ENCODE measurements at regions not wholly inside any gene's neighbourhood (a gene's known extent, or its start where the extent isn't known, plus 50 kb on each side); places are given as distances from the start of the nearest gene placed in this dataset.

- no peaks in the 10 kb centered on the region for H3K36me3 ChIP-seq (ENCODE audit: control insufficient read depth, insufficient read depth, low read length)
- DNase-seq (ENCODE audit: low read depth, low spot score): no peak
- no peak overlapping the region for H3K27ac ChIP-seq (ENCODE audit: low read length)
- H3K4me1 ChIP-seq (ENCODE audit: control insufficient read depth, insufficient read depth, low read length): no peaks in the 10 kb centered on the region
- H3K27me3 ChIP-seq (ENCODE audit: control insufficient read depth, insufficient read depth, low read length): no peaks in the 10 kb centered on the region
- no peaks in the 10 kb centered on the region for H3K9me3 ChIP-seq (ENCODE audit: control insufficient read depth, insufficient read depth, low read length)
- H3K4me3 ChIP-seq (ENCODE audit: low read length): no peak overlapping the region
- no CpG with 5 or more reads among the region's 5 CpGs for WGBS (ENCODE audit: insufficient coverage, insufficient read length)
These were observed 854.6 kb downstream of the NTRK3 start for GRCh38 chr15:87401973-87402372.

- Histone ChIP-seq H3K27ac (ENCODE audit: low read length) (no peak overlapping the region), H3K27me3 (ENCODE audit: control insufficient read depth, insufficient read depth, low read length) (no peaks in the 10 kb centered on the region), H3K36me3 (ENCODE audit: control insufficient read depth, insufficient read depth, low read length) (no peaks in the 10 kb centered on the region), H3K4me3 (ENCODE audit: low read length) (no peak overlapping the region), H3K4me1 (ENCODE audit: control insufficient read depth, insufficient read depth, low read length) (no peaks in the 10 kb centered on the region), H3K9me3 (ENCODE audit: control insufficient read depth, insufficient read depth, low read length) (no peaks in the 10 kb centered on the region)
- WGBS (ENCODE audit: insufficient coverage, insufficient read length): no CpG with 5 or more reads among the region's 3 CpGs
- no peak for DNase-seq (ENCODE audit: low read depth, low spot score)
These were observed 861.9 kb downstream of the NTRK3 start for GRCh38 chr15:87394676-87395075.

- H3K36me3 ChIP-seq (ENCODE audit: control insufficient read depth, insufficient read depth, low read length): no peaks in the 10 kb centered on the region
- no peak overlapping the region for H3K27ac ChIP-seq (ENCODE audit: low read length)
- no peaks in the 10 kb centered on the region for H3K9me3 ChIP-seq (ENCODE audit: control insufficient read depth, insufficient read depth, low read length)
- DNase-seq (ENCODE audit: low read depth, low spot score): no peak
- WGBS (ENCODE audit: insufficient coverage, insufficient read length): no CpG with 5 or more reads among the region's 2 CpGs
- no peak overlapping the region for H3K4me3 ChIP-seq (ENCODE audit: low read length)
- no peaks in the 10 kb centered on the region for H3K4me1 ChIP-seq (ENCODE audit: control insufficient read depth, insufficient read depth, low read length)
- H3K27me3 ChIP-seq (ENCODE audit: control insufficient read depth, insufficient read depth, low read length): no peaks in the 10 kb centered on the region
These were observed 868.8 kb downstream of the NTRK3 start for GRCh38 chr15:87387766-87388165.

GRCh38 chr15:87374339-87374738 lies 882.2 kb downstream of the NTRK3 start:
- WGBS (ENCODE audit: insufficient coverage, insufficient read length): no CpG with 5 or more reads among the region's 3 CpGs

GRCh38 chr15:87369269-87369668 lies 887.3 kb downstream of the NTRK3 start:
- peaks cover 2% of the 10 kb centered on the region; the same call in 1 of the 2 replicates for H3K4me1 ChIP-seq (ENCODE audit: control insufficient read depth, insufficient read depth, low read length)
- H3K27ac ChIP-seq (ENCODE audit: low read length): no peak overlapping the region
- peaks cover 2% of the 10 kb centered on the region; the same call in 1 of the 2 replicates for H3K36me3 ChIP-seq (ENCODE audit: control insufficient read depth, insufficient read depth, low read length)
- no peak for DNase-seq (ENCODE audit: low read depth, low spot score)
- H3K27me3 ChIP-seq (ENCODE audit: control insufficient read depth, insufficient read depth, low read length): no peaks in the 10 kb centered on the region
- H3K4me3 ChIP-seq (ENCODE audit: low read length): no peak overlapping the region
- no peaks in the 10 kb centered on the region for H3K9me3 ChIP-seq (ENCODE audit: control insufficient read depth, insufficient read depth, low read length)

More at GRCh38 chr15:87374339-87374738, 882.2 kb downstream of the NTRK3 start:
- H3K27me3 ChIP-seq (ENCODE audit: control insufficient read depth, insufficient read depth, low read length): no peaks in the 10 kb centered on the region
- H3K4me1 ChIP-seq (ENCODE audit: control insufficient read depth, insufficient read depth, low read length): no peaks in the 10 kb centered on the region
- no peaks in the 10 kb centered on the region for H3K36me3 ChIP-seq (ENCODE audit: control insufficient read depth, insufficient read depth, low read length)
- no peak overlapping the region for H3K4me3 ChIP-seq (ENCODE audit: low read length)
- no peaks in the 10 kb centered on the region for H3K9me3 ChIP-seq (ENCODE audit: control insufficient read depth, insufficient read depth, low read length)
- H3K27ac ChIP-seq (ENCODE audit: low read length): no peak overlapping the region
- no peak for DNase-seq (ENCODE audit: low read depth, low spot score)

- no CpG with 5 or more reads among the region's 2 CpGs for WGBS (ENCODE audit: insufficient coverage, insufficient read length)
- H3K27ac ChIP-seq (ENCODE audit: low read length): no peak overlapping the region
- no peaks in the 10 kb centered on the region for H3K9me3 ChIP-seq (ENCODE audit: control insufficient read depth, insufficient read depth, low read length)
- H3K36me3 ChIP-seq (ENCODE audit: control insufficient read depth, insufficient read depth, low read length): peaks cover 2% of the 10 kb centered on the region; the same call in 1 of the 2 replicates
- H3K4me3 ChIP-seq (ENCODE audit: low read length): no peak overlapping the region
- H3K27me3 ChIP-seq (ENCODE audit: control insufficient read depth, insufficient read depth, low read length): no peaks in the 10 kb centered on the region
- DNase-seq (ENCODE audit: low read depth, low spot score): no peak
- peaks cover 2% of the 10 kb centered on the region; the same call in 1 of the 2 replicates for H3K4me1 ChIP-seq (ENCODE audit: control insufficient read depth, insufficient read depth, low read length)
These were observed 888.0 kb downstream of the NTRK3 start for GRCh38 chr15:87368511-87368910.

- Histone ChIP-seq H3K27ac (ENCODE audit: low read length) (no peak overlapping the region), H3K36me3 (ENCODE audit: control insufficient read depth, insufficient read depth, low read length) (peaks cover 2% of the 10 kb centered on the region; the same call in 1 of the 2 replicates), H3K27me3 (ENCODE audit: control insufficient read depth, insufficient read depth, low read length) (no peaks in the 10 kb centered on the region), H3K9me3 (ENCODE audit: control insufficient read depth, insufficient read depth, low read length) (no peaks in the 10 kb centered on the region), H3K4me3 (ENCODE audit: low read length) (no peak overlapping the region), H3K4me1 (ENCODE audit: control insufficient read depth, insufficient read depth, low read length) (peaks cover 2% of the 10 kb centered on the region; the same call in 1 of the 2 replicates)
- no CpG with 5 or more reads among the region's 2 CpGs for WGBS (ENCODE audit: insufficient coverage, insufficient read length)
- DNase-seq (ENCODE audit: low read depth, low spot score): no peak
These were observed 891.4 kb downstream of the NTRK3 start for GRCh38 chr15:87365186-87365585.

GRCh38 chr15:87362531-87362930 lies 894.0 kb downstream of the NTRK3 start:
- Histone ChIP-seq H3K27me3 (ENCODE audit: control insufficient read depth, insufficient read depth, low read length) (no peaks in the 10 kb centered on the region), H3K4me3 (ENCODE audit: low read length) (no peak overlapping the region), H3K27ac (ENCODE audit: low read length) (no peak overlapping the region), H3K36me3 (ENCODE audit: control insufficient read depth, insufficient read depth, low read length) (no peaks in the 10 kb centered on the region), H3K4me1 (ENCODE audit: control insufficient read depth, insufficient read depth, low read length) (no peaks in the 10 kb centered on the region), H3K9me3 (ENCODE audit: control insufficient read depth, insufficient read depth, low read length) (no peaks in the 10 kb centered on the region)
- DNase-seq (ENCODE audit: low read depth, low spot score): no peak
- WGBS (ENCODE audit: insufficient coverage, insufficient read length): no CpG with 5 or more reads among the region's 2 CpGs

GRCh38 chr15:87357637-87358313 lies 898.8 kb downstream of the NTRK3 start:
- no peak overlapping the region for H3K4me3 ChIP-seq (ENCODE audit: low read length)
- H3K27ac ChIP-seq (ENCODE audit: low read length): no peak overlapping the region
- no peaks in the 10 kb centered on the region for H3K36me3 ChIP-seq (ENCODE audit: control insufficient read depth, insufficient read depth, low read length)
- DNase-seq (ENCODE audit: low read depth, low spot score): no peak
- no CpG with 5 or more reads among the region's 3 CpGs for whole genome bisulfite sequencing (ENCODE audit: insufficient coverage, insufficient read length)
- no peaks in the 10 kb centered on the region for H3K27me3 ChIP-seq (ENCODE audit: control insufficient read depth, insufficient read depth, low read length)
- no peaks in the 10 kb centered on the region for H3K9me3 ChIP-seq (ENCODE audit: control insufficient read depth, insufficient read depth, low read length)
- H3K4me1 ChIP-seq (ENCODE audit: control insufficient read depth, insufficient read depth, low read length): no peaks in the 10 kb centered on the region

GRCh38 chr15:87355946-87356345 lies 900.6 kb downstream of the NTRK3 start:
- WGBS (ENCODE audit: insufficient coverage, insufficient read length): no CpG with 5 or more reads among the region's 1 CpG
- DNase-seq (ENCODE audit: low read depth, low spot score): no peak

More at GRCh38 chr15:87355946-87356345, 900.6 kb downstream of the NTRK3 start:
- no peak overlapping the region for H3K27ac ChIP-seq (ENCODE audit: low read length)
- H3K4me3 ChIP-seq (ENCODE audit: low read length): no peak overlapping the region
- no peaks in the 10 kb centered on the region for H3K4me1 ChIP-seq (ENCODE audit: control insufficient read depth, insufficient read depth, low read length)
- no peaks in the 10 kb centered on the region for H3K27me3 ChIP-seq (ENCODE audit: control insufficient read depth, insufficient read depth, low read length)
- no peaks in the 10 kb centered on the region for H3K36me3 ChIP-seq (ENCODE audit: control insufficient read depth, insufficient read depth, low read length)
- no peaks in the 10 kb centered on the region for H3K9me3 ChIP-seq (ENCODE audit: control insufficient read depth, insufficient read depth, low read length)
